Uterus (tissue), 3 donors: ENCODE measurements at regions not wholly inside any gene's neighbourhood (a gene's known extent, or its start where the extent isn't known, plus 50 kb on each side); places are given as distances from the start of the nearest gene placed in this dataset.

ENCODE experiments used
- DNase-seq, 2 donors: peaks; one replicate each; pipeline ENCODE4 v3.0.0-alpha.2; 2019 to 2020
- H3K27ac ChIP-seq, 2 donors: fragments of 200-600 bp; sonication (generic); 1 replicate in 1 of 2; 2 replicates in 1 of 2; pipeline ENCODE4 v1.5.1; 2016 to 2018
- H3K27me3 ChIP-seq, 2 donors: fragments of 200-600 bp; sonication (generic); one replicate each; pipeline ENCODE4 v1.5.1; 2018 to 2019; ENCODE audit warnings: control low read depth in 1 of 2
- H3K36me3 ChIP-seq, 2 donors: fragments of 200-600 bp; sonication (generic); one replicate each; pipeline ENCODE4 v1.5.1; 2019; ENCODE audit warnings: control low read depth in 1 of 2
- H3K4me1 ChIP-seq, 2 donors: fragments of 200-600 bp; sonication (generic); one replicate each; pipeline ENCODE4 v1.5.1; 2018 to 2019; ENCODE audit warnings: control low read depth in 1 of 2
- H3K4me3 ChIP-seq, 2 donors: fragments of 200-600 bp; sonication (generic); 1 replicate in 1 of 2; 2 replicates in 1 of 2; pipeline ENCODE4 v1.5.1; 2018 to 2019; ENCODE audit warnings: mild to moderate bottlenecking in 1 of 2
- H3K9me3 ChIP-seq, 2 donors: fragments of 200-600 bp; sonication (generic); one replicate each; pipeline ENCODE4 v1.5.1; 2019; ENCODE audit warnings: control low read depth in 1 of 2
- POLR2A ChIP-seq, 2 donors: fragments of 450-650 bp; IDR thresholded peaks; one replicate each; pipeline ENCODE4 v1.6.1; 2016; ENCODE audit warnings: antibody characterized with exemption in 2 of 2, mild to moderate bottlenecking in 1 of 2, moderate library complexity in 1 of 2
- intact Hi-C: fragments of 100-400 bp; cut with DNase I; formaldehyde crosslinking; loops from one replicate; pipeline ENCODE4 v1.15.1; 2023; ENCODE audit warnings: low total_unique reads
- TF ChIP-seq, protein P1 (sequence below), 4 experiments: fragments of 200-600 bp in 2 of 4; fragments of 450-650 bp in 2 of 4; sonication (generic) in 2 of 4; IDR thresholded peaks; one replicate each; pipeline ENCODE4 v1.5.1; 2016 to 2019; ENCODE audit warnings: antibody characterized with exemption in 4 of 4, mild to moderate bottlenecking in 2 of 4, moderate library complexity in 1 of 4
- donor health status: DM: yes; HTN: yes; CAD: no.

DNA sequence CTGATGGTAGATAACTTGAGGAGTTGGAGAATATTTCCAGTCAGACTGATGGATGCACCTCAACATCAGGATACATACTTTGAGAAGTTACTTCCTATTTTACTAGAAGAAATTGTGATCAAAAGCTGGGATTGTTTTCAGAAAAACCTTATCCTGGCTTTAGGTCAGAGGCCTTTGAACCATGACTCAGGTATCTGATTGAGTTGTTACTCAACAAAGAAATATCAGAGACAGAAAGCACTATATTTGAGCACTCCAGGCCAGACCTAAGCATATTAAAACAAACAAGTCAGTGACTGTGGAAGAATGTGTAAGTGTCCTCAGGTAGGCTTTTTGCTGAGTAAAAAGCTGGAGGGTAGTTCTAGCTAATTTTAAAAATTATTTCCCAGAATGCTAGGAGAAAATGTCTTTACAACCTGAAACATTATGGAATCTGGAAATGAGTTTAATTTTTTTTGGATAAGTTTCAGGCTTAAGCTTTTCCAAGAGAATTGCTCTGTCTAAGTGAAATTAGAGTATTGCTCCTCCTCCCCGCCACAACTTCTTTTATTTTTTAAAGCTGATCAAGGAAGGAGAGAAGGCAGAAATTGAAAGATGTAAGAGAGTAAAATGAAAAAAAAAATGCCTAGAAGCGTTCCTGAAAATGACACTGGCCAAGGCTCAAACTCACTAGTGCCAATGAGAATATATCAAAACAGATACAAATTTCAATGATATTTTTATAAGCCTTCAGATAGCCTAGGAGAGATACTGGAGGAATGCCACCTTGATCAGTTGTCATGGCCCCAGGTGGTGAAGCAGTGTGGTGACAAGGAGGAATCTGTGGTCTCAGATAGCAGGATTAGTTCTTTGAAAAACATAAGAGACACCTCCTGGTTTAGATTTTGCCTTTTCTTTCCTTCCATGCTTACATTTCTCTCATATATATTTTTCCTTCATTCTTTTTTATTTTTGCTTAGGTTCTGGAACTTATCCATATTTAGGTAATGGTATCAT, 790.3 kb downstream of the TMTC2 start:
- no peaks in the 10 kb centered on the region for H3K27me3 ChIP-seq
- no peaks in the 10 kb centered on the region for H3K36me3 ChIP-seq
- TF ChIP-seq, protein P1, sequence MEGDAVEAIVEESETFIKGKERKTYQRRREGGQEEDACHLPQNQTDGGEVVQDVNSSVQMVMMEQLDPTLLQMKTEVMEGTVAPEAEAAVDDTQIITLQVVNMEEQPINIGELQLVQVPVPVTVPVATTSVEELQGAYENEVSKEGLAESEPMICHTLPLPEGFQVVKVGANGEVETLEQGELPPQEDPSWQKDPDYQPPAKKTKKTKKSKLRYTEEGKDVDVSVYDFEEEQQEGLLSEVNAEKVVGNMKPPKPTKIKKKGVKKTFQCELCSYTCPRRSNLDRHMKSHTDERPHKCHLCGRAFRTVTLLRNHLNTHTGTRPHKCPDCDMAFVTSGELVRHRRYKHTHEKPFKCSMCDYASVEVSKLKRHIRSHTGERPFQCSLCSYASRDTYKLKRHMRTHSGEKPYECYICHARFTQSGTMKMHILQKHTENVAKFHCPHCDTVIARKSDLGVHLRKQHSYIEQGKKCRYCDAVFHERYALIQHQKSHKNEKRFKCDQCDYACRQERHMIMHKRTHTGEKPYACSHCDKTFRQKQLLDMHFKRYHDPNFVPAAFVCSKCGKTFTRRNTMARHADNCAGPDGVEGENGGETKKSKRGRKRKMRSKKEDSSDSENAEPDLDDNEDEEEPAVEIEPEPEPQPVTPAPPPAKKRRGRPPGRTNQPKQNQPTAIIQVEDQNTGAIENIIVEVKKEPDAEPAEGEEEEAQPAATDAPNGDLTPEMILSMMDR (IDR thresholded peaks at IDR 0.05): no peak
- TF ChIP-seq POLR2A (IDR thresholded peaks at IDR 0.05): no peak
- intact Hi-C loops: no loop called here
- no peak overlapping the region for H3K4me3 ChIP-seq
- H3K4me1 ChIP-seq: no peaks in the 10 kb centered on the region
- H3K27ac ChIP-seq: no peak overlapping the region
- DNase-seq: no peak
- no peaks in the 10 kb centered on the region for H3K9me3 ChIP-seq

DNA sequence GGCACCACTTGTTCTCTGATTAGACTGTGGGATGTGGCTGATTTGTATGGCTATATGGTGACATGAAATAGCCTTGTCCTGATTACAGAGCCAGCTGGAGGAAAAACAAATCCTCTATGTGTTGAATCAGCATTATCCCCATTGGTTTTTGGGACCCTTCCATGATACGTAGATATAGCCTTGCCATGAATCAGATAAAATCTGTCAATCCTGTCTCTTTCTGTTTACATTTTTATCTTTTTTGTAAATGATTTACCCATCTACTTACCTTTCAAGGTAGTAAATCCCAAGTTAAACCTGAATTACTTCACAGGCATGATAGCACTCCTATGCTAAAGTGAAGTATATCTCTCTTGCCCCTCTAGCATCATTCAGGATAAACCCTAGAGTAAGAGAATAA, 789.3 kb downstream of the TMTC2 start:
- no peak for DNase-seq
- H3K4me1 ChIP-seq: no peaks in the 10 kb centered on the region
- no peak overlapping the region for H3K27ac ChIP-seq
- intact Hi-C loops: no loop called here
- no peaks in the 10 kb centered on the region for H3K27me3 ChIP-seq
- H3K36me3 ChIP-seq: no peaks in the 10 kb centered on the region
- no peak for TF ChIP-seq POLR2A (IDR thresholded peaks at IDR 0.05)
- H3K9me3 ChIP-seq: no peaks in the 10 kb centered on the region
- no peak overlapping the region for H3K4me3 ChIP-seq

DNA sequence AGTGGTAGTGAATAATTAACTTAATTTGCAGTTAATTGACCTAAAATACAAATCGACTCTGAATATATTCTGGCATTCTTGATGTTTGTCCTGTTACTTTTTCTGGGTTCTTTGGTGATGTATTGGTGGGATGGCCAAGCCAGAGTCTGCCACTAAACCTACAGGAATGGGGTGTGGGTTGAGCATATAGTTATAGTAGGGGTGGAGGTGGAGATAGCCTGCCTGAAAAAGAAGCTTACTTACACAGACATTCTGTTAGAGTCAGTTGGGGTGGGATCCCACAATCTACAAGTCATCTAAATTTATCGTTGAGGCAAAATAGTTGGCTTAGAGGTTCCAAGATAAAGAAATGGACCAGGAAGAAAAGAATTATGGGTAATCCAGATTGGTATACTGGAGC, 787.7 kb downstream of the TMTC2 start:
- Histone ChIP-seq H3K36me3 (no peaks in the 10 kb centered on the region), H3K27me3 (no peaks in the 10 kb centered on the region), H3K4me1 (no peaks in the 10 kb centered on the region), H3K4me3 (no peak overlapping the region), H3K27ac (no peak overlapping the region), H3K9me3 (no peaks in the 10 kb centered on the region)
- no peak for TF ChIP-seq POLR2A (IDR thresholded peaks at IDR 0.05)
- TF ChIP-seq, protein P1 (IDR thresholded peaks at IDR 0.05): no peak
- intact Hi-C loops: no loop called here
- DNase-seq: no peak

DNA sequence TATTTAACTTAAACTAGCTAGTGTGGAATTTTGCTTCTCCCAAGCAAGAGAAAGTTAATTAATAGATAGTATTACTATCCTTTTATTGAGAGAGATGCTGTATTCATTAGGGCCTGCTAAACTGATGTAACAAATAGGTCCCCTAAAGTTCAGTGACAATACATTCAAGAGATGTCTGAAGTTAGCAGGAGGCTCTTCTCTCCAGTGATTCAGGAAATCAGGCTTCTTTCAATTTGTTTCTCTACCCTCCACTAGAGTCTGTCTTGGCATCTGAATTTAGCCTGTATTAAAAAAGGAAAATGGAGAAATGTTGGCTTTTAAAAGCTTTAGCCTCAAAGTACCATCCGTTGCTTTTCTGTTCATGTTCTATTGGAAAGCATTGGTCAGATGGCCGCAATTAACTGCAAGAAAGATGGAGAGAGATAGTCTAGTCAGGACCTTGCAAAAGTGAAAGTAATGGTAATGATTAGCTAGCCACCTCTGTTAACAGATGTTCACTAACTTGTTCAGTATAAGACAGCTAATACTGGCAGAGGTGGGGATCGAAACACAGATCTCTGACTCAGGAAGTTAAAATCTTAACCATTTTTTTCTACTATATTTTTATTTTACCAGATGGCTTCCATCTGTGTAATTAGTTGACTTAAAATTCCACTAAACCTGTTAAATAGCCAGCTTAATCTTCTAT, 786.8 kb downstream of the TMTC2 start:
- H3K4me1 ChIP-seq: no peaks in the 10 kb centered on the region
- intact Hi-C loops: no loop called here
- no peak overlapping the region for H3K27ac ChIP-seq
- H3K4me3 ChIP-seq: no peak overlapping the region
- TF ChIP-seq, protein P1 (IDR thresholded peaks at IDR 0.05): no peak
- no peak for TF ChIP-seq POLR2A (IDR thresholded peaks at IDR 0.05)
- H3K36me3 ChIP-seq: no peaks in the 10 kb centered on the region
- H3K9me3 ChIP-seq: no peaks in the 10 kb centered on the region
- H3K27me3 ChIP-seq: no peaks in the 10 kb centered on the region
- DNase-seq: no peak

DNA sequence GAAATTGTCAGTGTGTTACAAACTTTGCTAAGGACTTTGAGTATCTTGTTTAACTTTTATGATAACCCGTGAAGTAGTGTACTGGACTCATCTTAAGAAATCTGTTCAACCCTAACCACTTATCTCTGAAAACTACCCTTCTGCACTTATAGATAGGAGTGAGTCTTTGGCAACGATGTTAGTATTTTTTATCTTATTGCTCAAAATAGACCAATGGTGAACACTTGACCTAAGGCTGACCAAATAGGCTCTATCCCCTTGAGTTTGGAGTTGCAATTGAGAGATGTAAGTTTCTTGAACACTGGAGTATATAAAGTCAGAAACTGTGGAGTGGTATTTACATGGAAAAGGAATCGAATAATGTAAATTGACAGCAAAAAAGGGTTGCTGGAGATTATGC, 786.1 kb downstream of the TMTC2 start:
- no peaks in the 10 kb centered on the region for H3K9me3 ChIP-seq
- H3K27ac ChIP-seq: no peak overlapping the region
- no peak for TF ChIP-seq POLR2A (IDR thresholded peaks at IDR 0.05)
- TF ChIP-seq, protein P1 (IDR thresholded peaks at IDR 0.05): no peak
- intact Hi-C loops: no loop called here
- H3K36me3 ChIP-seq: no peaks in the 10 kb centered on the region
- H3K4me3 ChIP-seq: no peak overlapping the region
- DNase-seq: no peak
- H3K27me3 ChIP-seq: no peaks in the 10 kb centered on the region
- H3K4me1 ChIP-seq: no peaks in the 10 kb centered on the region
